HCT116 (cell line): ENCODE measurements at regions not wholly inside any gene's neighbourhood (a gene's known extent, or its start where the extent isn't known, plus 50 kb on each side); places are given as distances from the start of the nearest gene placed in this dataset.

Experiments
- ATAC-seq: fragments of 200-7000 bp; cut with Tn5 transposase; 2 replicates; pipeline ENCODE4 v1.9.1; 2020; ENCODE audit warnings: mild to moderate bottlenecking, moderate library complexity
- BruUV-seq: library from RNA; stranded (reverse); fragments of 400-500 nt; replicated peaks from 2 replicates; lab custom pipeline; 2021; lab: Mats Ljungman, UMichigan
- CTCF ChIA-PET: fragments of 300-600 bp; sonication (Branson Sonifier 250); formaldehyde crosslinking; loops from one replicate; lab custom pipeline; 2021; ENCODE audit warnings: antibody characterized with exemption; lab: Charles Lee
- POLR2A ChIA-PET: fragments of 300-600, 350-600 bp; sonication (Branson Sonifier 250); formaldehyde crosslinking; loops from one replicate; lab custom pipeline; 2021; ENCODE audit warnings: antibody characterized with exemption; lab: Charles Lee
- RAD21 ChIA-PET, 2 experiments: fragments of 300-600 bp; sonication (Branson Sonifier 250); formaldehyde crosslinking; loops; one replicate each; lab custom pipeline; 2023; ENCODE audit warnings: low total read pairs in 2 of 2; ENCODE audit not compliant: uncharacterized antibody in 2 of 2, unreplicated experiment in 2 of 2, low non-redundant PET in 1 of 2; lab: Charles Lee
- DNase-seq: peaks from one replicate; pipeline ENCODE4 v3.0.0-alpha.2; 2010; ENCODE audit warnings: low read depth, low spot score
- H2AFZ ChIP-seq: fragments of 200-600 bp; shearing (Covaris generic), sonication (generic); 2 replicates; pipeline ENCODE4 v1.6.1; 2017; ENCODE audit warnings: low read depth, mixed run types, mixed read lengths, antibody characterized with exemption, low read length; ENCODE audit not compliant: poor library complexity, severe bottlenecking
- H3K27ac ChIP-seq: 2 replicates; pipeline ENCODE4 v1.5.1; 2012; ENCODE audit warnings: low read depth, low read length
- H3K27me3 ChIP-seq: fragments of 200-600 bp; sonication (generic); 2 replicates; pipeline ENCODE4 v1.6.1; 2016; ENCODE audit warnings: mixed run types, low read length, mixed read lengths; ENCODE audit not compliant: insufficient read depth
- H3K36me3 ChIP-seq, 2 experiments: fragments of 200-500 bp in 1 of 2; fragments of 200-600 bp in 1 of 2; sonication (Bioruptor generic) in 1 of 2; sonication (generic) in 1 of 2; 2 replicates each; pipeline versions ENCODE4 v1.5.1 to v1.6.1; 2014 to 2016; ENCODE audit warnings: low read length in 2 of 2, inconsistent platforms in 1 of 2, mixed read lengths in 1 of 2, mixed run types in 1 of 2; ENCODE audit not compliant: insufficient read depth in 2 of 2, control insufficient read depth in 1 of 2
- H3K4me1 ChIP-seq, 2 experiments: fragments of 200-600 bp in 1 of 2; sonication (generic) in 1 of 2; 2 replicates each; pipeline versions ENCODE4 v1.5.1 to v1.6.1; 2012 to 2017; ENCODE audit warnings: low read length in 2 of 2, inconsistent platforms in 1 of 2, mild to moderate bottlenecking in 1 of 2, mixed read lengths in 1 of 2, mixed run types in 1 of 2, moderate library complexity in 1 of 2; ENCODE audit not compliant: insufficient read depth in 2 of 2, control insufficient read depth in 1 of 2
- H3K4me2 ChIP-seq: fragments of 200-600 bp; sonication (generic); 2 replicates; pipeline ENCODE4 v1.6.1; 2017; ENCODE audit warnings: mixed run types, low read length, mixed read lengths
- H3K4me3 ChIP-seq, 2 experiments: fragments of 200-600 bp in 1 of 2; sonication (generic) in 1 of 2; replicated peaks in 1 of 2; 2 replicates each; pipeline ENCODE4 v1.5.1; 2011 to 2016; ENCODE audit warnings: low read length in 2 of 2, control low read depth in 1 of 2, low read depth in 1 of 2, mild to moderate bottlenecking in 1 of 2, mixed read lengths in 1 of 2, mixed run types in 1 of 2
- H3K79me2 ChIP-seq: fragments of 200-600 bp; sonication (generic); 2 replicates; pipeline ENCODE4 v1.6.1; 2017; ENCODE audit warnings: mild to moderate bottlenecking, mixed run types, low read length, moderate library complexity, mixed read lengths; ENCODE audit not compliant: insufficient read depth
- H3K9ac ChIP-seq: fragments of 200-600 bp; sonication (generic); 2 replicates; pipeline ENCODE4 v1.6.1; 2016; ENCODE audit warnings: low read length, mixed read lengths
- H3K9me2 ChIP-seq: fragments of 200-600 bp; sonication (generic), shearing (Covaris generic); 2 replicates; pipeline ENCODE4 v1.6.1; 2017; ENCODE audit warnings: mixed run types, mild to moderate bottlenecking, moderate library complexity; ENCODE audit not compliant: insufficient read depth
- H3K9me3 ChIP-seq, 2 experiments: fragments of 200-500 bp in 1 of 2; fragments of 200-600 bp in 1 of 2; sonication (Bioruptor generic) in 1 of 2; sonication (generic) in 1 of 2; 2 replicates each; pipeline ENCODE4 v1.6.1; 2014 to 2017; ENCODE audit warnings: low read length in 2 of 2, mixed read lengths in 2 of 2, inconsistent platforms in 1 of 2, low read depth in 1 of 2, mild to moderate bottlenecking in 1 of 2, mixed run types in 1 of 2, moderate library complexity in 1 of 2; ENCODE audit not compliant: control insufficient read depth in 1 of 2, insufficient read depth in 1 of 2
- H4K20me1 ChIP-seq: fragments of 200-600 bp; sonication (generic), shearing (Covaris generic); 2 replicates; pipeline ENCODE4 v1.6.1; 2017; ENCODE audit warnings: mixed run types, mild to moderate bottlenecking, moderate library complexity; ENCODE audit not compliant: insufficient read depth
- CBX3 ChIP-seq: IDR thresholded peaks from 2 replicates; pipeline ENCODE4 v1.6.1; 2012; ENCODE audit warnings: low read depth
- CEBPB ChIP-seq: IDR thresholded peaks from 2 replicates; pipeline ENCODE4 v1.6.1; 2012; ENCODE audit warnings: low read depth
- EZH2phosphoT487 ChIP-seq: fragments of 200-600 bp; IDR thresholded peaks from 2 replicates; pipeline ENCODE4 v1.6.1; 2018; ENCODE audit warnings: antibody characterized with exemption, borderline replicate concordance
- POLR2A ChIP-seq: IDR thresholded peaks from 2 replicates; pipeline ENCODE4 v1.7.0; 2011; ENCODE audit warnings: borderline replicate concordance; ENCODE audit not compliant: insufficient read depth, insufficient read length; ENCODE audit errors: extremely low read depth
- RAD21 ChIP-seq: IDR thresholded peaks from 2 replicates; pipeline ENCODE4 v1.6.1; 2012; ENCODE audit warnings: low read depth, mild to moderate bottlenecking
- SIN3A ChIP-seq: IDR thresholded peaks from 2 replicates; pipeline ENCODE4 v1.6.1; 2012; ENCODE audit warnings: low read depth
- SP1 ChIP-seq: IDR thresholded peaks from 2 replicates; pipeline ENCODE4 v1.6.1; 2012; ENCODE audit warnings: low read depth
- SRF ChIP-seq: IDR thresholded peaks from 2 replicates; pipeline ENCODE4 v1.6.1; 2012; ENCODE audit warnings: low read depth
- TCF7L2 ChIP-seq: IDR thresholded peaks from 2 replicates; pipeline ENCODE4 v1.7.0; 2011; ENCODE audit warnings: borderline replicate concordance, inconsistent platforms; ENCODE audit not compliant: insufficient read depth, insufficient read length; ENCODE audit errors: extremely low read depth
- YY1 ChIP-seq: IDR thresholded peaks from 2 replicates; pipeline ENCODE4 v1.6.1; 2011; ENCODE audit warnings: low read length, low read depth, moderate library complexity, mild to moderate bottlenecking; ENCODE audit not compliant: insufficient replicate concordance; ENCODE audit errors: extremely low read depth
- ZFX ChIP-seq: fragments of 450-650 bp; IDR thresholded peaks from 2 replicates; pipeline ENCODE4 v1.6.1; 2017
- ZNF274 ChIP-seq: fragments of 200-500 bp; sonication (Bioruptor generic); IDR thresholded peaks from 2 replicates; pipeline ENCODE4 v1.6.1; 2014; ENCODE audit warnings: mild to moderate bottlenecking, low read depth, low read length, inconsistent platforms
- intact Hi-C: fragments of 100-400 bp; cut with micrococcal nuclease; formaldehyde crosslinking; loops from 2 replicates; pipeline ENCODE4 v1.10.0; 2022
- TF ChIP-seq, protein P1 (sequence below), 3 experiments: fragments of 200-600 bp in 1 of 3; sonication (generic) in 1 of 3; IDR thresholded peaks in 2 of 3; conservative IDR thresholded peaks in 1 of 3; 2 replicates each; pipeline ENCODE4 v1.5.1; 2012 to 2017; ENCODE audit warnings: low read depth in 2 of 3, low read length in 2 of 3, antibody characterized with exemption in 1 of 3, borderline replicate concordance in 1 of 3, control low read depth in 1 of 3, mild to moderate bottlenecking in 1 of 3, mixed read lengths in 1 of 3, mixed run types in 1 of 3, moderate library complexity in 1 of 3; ENCODE audit not compliant: insufficient read depth in 1 of 3

DNA sequence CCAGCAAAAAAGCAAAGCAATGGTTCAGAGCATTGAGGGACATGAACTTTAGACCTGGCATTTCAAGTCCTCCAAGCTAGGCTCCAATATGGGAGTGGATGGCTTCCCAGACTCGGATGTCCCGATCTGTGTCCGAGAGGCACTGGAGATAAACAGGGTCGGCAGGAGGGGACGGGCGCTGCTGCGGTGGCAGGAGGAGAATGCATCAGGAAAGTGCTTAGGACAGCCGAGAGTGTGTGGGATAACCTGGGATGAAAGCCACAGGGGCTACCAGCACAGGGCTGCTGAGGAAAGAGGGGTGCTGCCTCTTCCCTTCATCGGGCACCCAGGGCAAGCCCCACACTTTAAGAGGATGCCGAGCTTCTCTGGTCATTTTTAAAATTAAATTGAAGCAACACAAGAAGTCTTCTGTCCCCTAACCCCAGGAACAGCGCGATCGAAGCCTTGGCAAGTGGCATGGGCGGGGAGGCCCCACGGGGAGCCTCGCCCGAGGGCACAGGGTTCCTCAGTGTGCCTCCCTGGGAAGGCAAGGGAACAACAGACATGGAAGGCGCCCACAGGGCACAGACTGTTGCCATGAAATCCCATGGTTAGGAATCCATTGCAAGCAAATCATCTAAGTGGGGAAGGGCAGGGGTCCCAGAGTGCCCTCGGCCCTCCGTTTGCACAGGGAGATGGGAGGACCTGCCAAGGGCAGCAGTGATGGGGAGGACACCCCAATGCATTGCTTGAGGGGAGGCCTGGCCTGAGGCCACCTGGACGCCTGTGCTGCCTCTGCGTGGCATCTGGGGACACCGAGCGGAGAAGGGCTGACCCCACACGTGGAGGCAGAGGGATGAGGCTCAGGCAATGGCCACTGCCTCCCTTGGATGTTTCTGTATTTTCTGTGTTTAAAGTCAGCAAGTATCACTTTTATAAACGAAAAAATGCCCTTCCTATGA lies 78.5 kb upstream of the GPC1 start:
- ChIA-PET RAD21 (no interaction called here), CTCF (no interaction called here), POLR2A (no interaction called here)
- H3K9me3 ChIP-seq: peaks cover 0 to 11% of the 10 kb centered on the region in 2 experiments; a peak in 2 of 4 replicates
- no peaks in the 10 kb centered on the region for H3K79me2 ChIP-seq
- TF ChIP-seq CEBPB (no peak), YY1 (no peak), ZFX (no peak), POLR2A (no peak), SIN3A (no peak), SRF (no peak), EZH2phosphoT487 (no peak), TCF7L2 (no peak), RAD21 (no peak), CBX3 (no peak), ZNF274 (no peak), SP1 (no peak)
- TF ChIP-seq, protein P1, sequence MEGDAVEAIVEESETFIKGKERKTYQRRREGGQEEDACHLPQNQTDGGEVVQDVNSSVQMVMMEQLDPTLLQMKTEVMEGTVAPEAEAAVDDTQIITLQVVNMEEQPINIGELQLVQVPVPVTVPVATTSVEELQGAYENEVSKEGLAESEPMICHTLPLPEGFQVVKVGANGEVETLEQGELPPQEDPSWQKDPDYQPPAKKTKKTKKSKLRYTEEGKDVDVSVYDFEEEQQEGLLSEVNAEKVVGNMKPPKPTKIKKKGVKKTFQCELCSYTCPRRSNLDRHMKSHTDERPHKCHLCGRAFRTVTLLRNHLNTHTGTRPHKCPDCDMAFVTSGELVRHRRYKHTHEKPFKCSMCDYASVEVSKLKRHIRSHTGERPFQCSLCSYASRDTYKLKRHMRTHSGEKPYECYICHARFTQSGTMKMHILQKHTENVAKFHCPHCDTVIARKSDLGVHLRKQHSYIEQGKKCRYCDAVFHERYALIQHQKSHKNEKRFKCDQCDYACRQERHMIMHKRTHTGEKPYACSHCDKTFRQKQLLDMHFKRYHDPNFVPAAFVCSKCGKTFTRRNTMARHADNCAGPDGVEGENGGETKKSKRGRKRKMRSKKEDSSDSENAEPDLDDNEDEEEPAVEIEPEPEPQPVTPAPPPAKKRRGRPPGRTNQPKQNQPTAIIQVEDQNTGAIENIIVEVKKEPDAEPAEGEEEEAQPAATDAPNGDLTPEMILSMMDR (IDR thresholded peaks at IDR 0.05 in 2 of 3, conservative IDR thresholded peaks at IDR 0.05 in 1 of 3; ENCODE audit: borderline replicate concordance in 1 of 3, insufficient read depth in 1 of 3, low read depth in 2 of 3, low read length in 2 of 3): no peak
- no TSS peak for BruUV-seq
- no peaks in the 10 kb centered on the region; a peak in 1 of 4 replicates for H3K36me3 ChIP-seq
- H3K9ac ChIP-seq: no peak overlapping the region
- no peak overlapping the region for H3K4me3 ChIP-seq
- no peaks in the 10 kb centered on the region for H4K20me1 ChIP-seq
- DNase-seq (no peak), ATAC-seq (no peak)
- no peak overlapping the region for H3K4me2 ChIP-seq
- H3K27me3 ChIP-seq: no peaks in the 10 kb centered on the region
- no peaks in the 10 kb centered on the region for H3K9me2 ChIP-seq
- no peak overlapping the region for H3K27ac ChIP-seq
- H3K4me1 ChIP-seq: peaks cover 0 to 3% of the 10 kb centered on the region in 2 experiments; a peak in 1 of 4 replicates
- no peak overlapping the region for H2AFZ ChIP-seq
- intact Hi-C loops: no loop called here
